ENCODE measurements at regions not wholly inside any gene's neighbourhood (a gene's known extent, or its start where the extent isn't known, plus 50 kb on each side); places are given as distances from the start of the nearest gene placed in this dataset.

DNA sequence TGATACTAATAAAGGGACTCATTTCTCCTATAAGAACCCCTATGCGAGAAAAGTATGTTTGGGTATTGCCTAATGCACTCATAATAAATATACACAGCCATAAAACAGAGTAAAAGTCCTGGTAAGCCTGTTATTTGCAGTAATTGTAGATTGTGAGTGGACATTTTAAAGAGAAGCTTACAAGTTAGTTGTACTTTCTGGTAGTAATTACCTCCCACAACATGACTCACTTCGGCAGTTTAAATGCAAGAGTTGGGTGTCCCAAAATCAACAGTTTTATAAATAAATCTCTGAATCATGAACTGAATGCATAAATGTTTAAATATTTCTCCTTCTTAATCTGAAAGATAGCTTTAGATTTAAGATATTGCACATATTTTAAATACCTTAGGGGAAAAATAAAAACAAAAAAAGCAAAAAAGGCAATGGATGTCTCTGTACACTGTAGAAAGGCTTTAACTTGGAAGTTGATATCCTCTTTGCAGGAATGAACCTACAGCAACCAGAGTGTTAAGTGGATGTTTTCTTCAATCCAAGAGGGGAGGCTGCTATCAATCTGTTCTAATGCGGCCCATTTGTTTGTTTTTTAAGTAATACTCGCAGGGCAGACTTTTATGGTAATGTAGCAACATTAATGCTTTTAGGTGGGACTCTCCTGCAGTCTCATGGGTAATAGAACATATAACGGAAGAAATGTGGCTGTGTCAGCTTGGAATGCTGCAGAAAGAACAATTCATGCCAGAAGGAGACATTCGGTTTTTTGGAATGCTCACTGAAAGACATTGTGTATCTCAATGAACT lies 57.3 kb upstream of the ZEB1 start:
- Histone ChIP-seq H3K4me2 (ENCODE audit: low read length) (no peak overlapping the region), H3K4me3 (replicated peaks in 1 of 2; ENCODE audit: low read depth in 1 of 2, low read length in 2 of 2) (no peak overlapping the region), H3K9me3 (ENCODE audit: control insufficient read depth in 1 of 2, insufficient read depth in 1 of 2, low read depth in 1 of 2, low read length in 2 of 2) (no peaks in the 10 kb centered on the region), H3K4me1 (ENCODE audit: control insufficient read depth in 1 of 2, insufficient read depth in 2 of 2, low read length in 2 of 2) (no peaks in the 10 kb centered on the region), H4K20me1 (ENCODE audit: insufficient read depth) (no peaks in the 10 kb centered on the region), H3K27ac (ENCODE audit: low read depth, low read length) (no peak overlapping the region), H2AFZ (ENCODE audit: low read depth, low read length, poor library complexity, severe bottlenecking) (no peak overlapping the region), H3K9me2 (ENCODE audit: insufficient read depth) (no peaks in the 10 kb centered on the region), H3K9ac (ENCODE audit: low read length) (no peak overlapping the region), H3K79me2 (ENCODE audit: insufficient read depth, low read length) (no peaks in the 10 kb centered on the region), H3K36me3 (ENCODE audit: control insufficient read depth in 1 of 2, insufficient read depth in 2 of 2, low read length in 2 of 2) (no peaks in the 10 kb centered on the region), H3K27me3 (ENCODE audit: insufficient read depth, low read length) (no peaks in the 10 kb centered on the region)
- intact Hi-C loops (cut with micrococcal nuclease) = no loop called here
- ATAC-seq = no peak
- CTCF ChIA-PET = no interaction called here
- RAD21 ChIA-PET (ENCODE audit: low non-redundant PET in 1 of 2, low total read pairs in 2 of 2, uncharacterized antibody in 2 of 2, unreplicated experiment in 2 of 2) = no interaction called here
- DNase-seq (ENCODE audit: low read depth, low spot score) = no peak
- TF ChIP-seq RAD21 (IDR thresholded peaks at IDR 0.05; ENCODE audit: low read depth) (no peak), ELF1 (IDR thresholded peaks at IDR 0.05; ENCODE audit: borderline replicate concordance, low read depth) (no peak), CBX3 (IDR thresholded peaks at IDR 0.05; ENCODE audit: low read depth) (no peak), SRF (IDR thresholded peaks at IDR 0.05; ENCODE audit: low read depth) (no peak), EGR1 (IDR thresholded peaks at IDR 0.05; ENCODE audit: low read depth) (no peak), SP1 (IDR thresholded peaks at IDR 0.05; ENCODE audit: low read depth) (no peak)
- TF ChIP-seq, protein P1, sequence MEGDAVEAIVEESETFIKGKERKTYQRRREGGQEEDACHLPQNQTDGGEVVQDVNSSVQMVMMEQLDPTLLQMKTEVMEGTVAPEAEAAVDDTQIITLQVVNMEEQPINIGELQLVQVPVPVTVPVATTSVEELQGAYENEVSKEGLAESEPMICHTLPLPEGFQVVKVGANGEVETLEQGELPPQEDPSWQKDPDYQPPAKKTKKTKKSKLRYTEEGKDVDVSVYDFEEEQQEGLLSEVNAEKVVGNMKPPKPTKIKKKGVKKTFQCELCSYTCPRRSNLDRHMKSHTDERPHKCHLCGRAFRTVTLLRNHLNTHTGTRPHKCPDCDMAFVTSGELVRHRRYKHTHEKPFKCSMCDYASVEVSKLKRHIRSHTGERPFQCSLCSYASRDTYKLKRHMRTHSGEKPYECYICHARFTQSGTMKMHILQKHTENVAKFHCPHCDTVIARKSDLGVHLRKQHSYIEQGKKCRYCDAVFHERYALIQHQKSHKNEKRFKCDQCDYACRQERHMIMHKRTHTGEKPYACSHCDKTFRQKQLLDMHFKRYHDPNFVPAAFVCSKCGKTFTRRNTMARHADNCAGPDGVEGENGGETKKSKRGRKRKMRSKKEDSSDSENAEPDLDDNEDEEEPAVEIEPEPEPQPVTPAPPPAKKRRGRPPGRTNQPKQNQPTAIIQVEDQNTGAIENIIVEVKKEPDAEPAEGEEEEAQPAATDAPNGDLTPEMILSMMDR (IDR thresholded peaks at IDR 0.05 in 2 of 3, conservative IDR thresholded peaks at IDR 0.05 in 1 of 3; ENCODE audit: borderline replicate concordance in 1 of 3, insufficient read depth in 1 of 3, low read depth in 2 of 3, low read length in 2 of 3) = no peak
- POLR2A ChIA-PET = no interaction called here
- BruUV-seq (replicated peaks) = no TSS peak

DNA sequence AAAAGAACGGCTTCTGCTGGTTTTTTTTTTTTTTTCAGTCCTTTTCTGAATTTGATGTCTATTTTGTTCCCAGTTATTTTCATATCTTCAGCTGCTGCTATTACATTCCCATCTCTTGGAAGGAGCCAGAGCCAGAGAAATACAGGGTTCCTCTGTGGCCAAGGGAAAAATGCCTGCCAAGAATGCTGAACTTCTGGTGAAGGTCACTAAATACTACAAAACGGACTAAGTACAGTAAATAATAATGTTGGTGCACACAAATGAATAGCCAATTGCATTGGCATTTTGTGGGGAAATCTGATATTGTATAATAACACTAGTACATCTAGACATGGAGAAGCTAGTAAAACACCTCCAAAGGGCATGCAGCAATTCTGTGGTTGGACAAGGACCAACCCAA lies 56.3 kb upstream of the ZEB1 start:
- Histone ChIP-seq H4K20me1 (ENCODE audit: insufficient read depth) (no peaks in the 10 kb centered on the region), H3K4me2 (ENCODE audit: low read length) (no peak overlapping the region), H3K9me3 (ENCODE audit: control insufficient read depth in 1 of 2, insufficient read depth in 1 of 2, low read depth in 1 of 2, low read length in 2 of 2) (no peaks in the 10 kb centered on the region), H3K9me2 (ENCODE audit: insufficient read depth) (no peaks in the 10 kb centered on the region), H3K36me3 (ENCODE audit: control insufficient read depth in 1 of 2, insufficient read depth in 2 of 2, low read length in 2 of 2) (no peaks in the 10 kb centered on the region), H3K4me1 (ENCODE audit: control insufficient read depth in 1 of 2, insufficient read depth in 2 of 2, low read length in 2 of 2) (no peaks in the 10 kb centered on the region), H3K79me2 (ENCODE audit: insufficient read depth, low read length) (no peaks in the 10 kb centered on the region), H3K9ac (ENCODE audit: low read length) (no peak overlapping the region), H3K27ac (ENCODE audit: low read depth, low read length) (no peak overlapping the region), H3K27me3 (ENCODE audit: insufficient read depth, low read length) (no peaks in the 10 kb centered on the region), H3K4me3 (replicated peaks in 1 of 2; ENCODE audit: low read depth in 1 of 2, low read length in 2 of 2) (no peak overlapping the region), H2AFZ (ENCODE audit: low read depth, low read length, poor library complexity, severe bottlenecking) (no peak overlapping the region)
- ChIA-PET CTCF (no interaction called here), RAD21 (ENCODE audit: low non-redundant PET in 1 of 2, low total read pairs in 2 of 2, uncharacterized antibody in 2 of 2, unreplicated experiment in 2 of 2) (no interaction called here), POLR2A (no interaction called here)
- intact Hi-C loops (cut with micrococcal nuclease) = no loop called here
- DNase-seq (ENCODE audit: low read depth, low spot score) (no peak), ATAC-seq (no peak)
- BruUV-seq (replicated peaks) = no TSS peak
- TF ChIP-seq ELF1 (IDR thresholded peaks at IDR 0.05; ENCODE audit: borderline replicate concordance, low read depth) = no peak
- TF ChIP-seq POLR2A (IDR thresholded peaks at IDR 0.05; ENCODE audit: borderline replicate concordance, extremely low read depth, insufficient read depth, insufficient read length) = no peak
- TF ChIP-seq, protein P2, sequence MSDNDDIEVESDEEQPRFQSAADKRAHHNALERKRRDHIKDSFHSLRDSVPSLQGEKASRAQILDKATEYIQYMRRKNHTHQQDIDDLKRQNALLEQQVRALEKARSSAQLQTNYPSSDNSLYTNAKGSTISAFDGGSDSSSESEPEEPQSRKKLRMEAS (IDR thresholded peaks at IDR 0.05) = no peak
- no peak for TF ChIP-seq POLR2AphosphoS5 (IDR thresholded peaks at IDR 0.05; ENCODE audit: low read depth, low read length)
- no peak for TF ChIP-seq SP1 (IDR thresholded peaks at IDR 0.05; ENCODE audit: low read depth)
- TF ChIP-seq EGR1 (IDR thresholded peaks at IDR 0.05; ENCODE audit: low read depth) = no peak
- TF ChIP-seq RAD21 (IDR thresholded peaks at IDR 0.05; ENCODE audit: low read depth) = no peak
- TF ChIP-seq, protein P3, sequence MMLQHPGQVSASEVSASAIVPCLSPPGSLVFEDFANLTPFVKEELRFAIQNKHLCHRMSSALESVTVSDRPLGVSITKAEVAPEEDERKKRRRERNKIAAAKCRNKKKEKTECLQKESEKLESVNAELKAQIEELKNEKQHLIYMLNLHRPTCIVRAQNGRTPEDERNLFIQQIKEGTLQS (IDR thresholded peaks at IDR 0.05) = no peak
- no peak for TF ChIP-seq EZH2phosphoT487 (IDR thresholded peaks at IDR 0.05; ENCODE audit: borderline replicate concordance)
- TF ChIP-seq, protein P1 (IDR thresholded peaks at IDR 0.05 in 2 of 3, conservative IDR thresholded peaks at IDR 0.05 in 1 of 3; ENCODE audit: borderline replicate concordance in 1 of 3, insufficient read depth in 1 of 3, low read depth in 2 of 3, low read length in 2 of 3) = no peak
- TF ChIP-seq EZH2 (IDR thresholded peaks at IDR 0.05) = no peak
- no peak for TF ChIP-seq SIN3A (IDR thresholded peaks at IDR 0.05; ENCODE audit: low read depth)
- no peak for TF ChIP-seq CBX3 (IDR thresholded peaks at IDR 0.05; ENCODE audit: low read depth)
- TF ChIP-seq YY1 (IDR thresholded peaks at IDR 0.05; ENCODE audit: extremely low read depth, insufficient replicate concordance, low read depth, low read length) = no peak
